H1 (cell line): ENCODE measurements at regions not wholly inside any gene's neighbourhood (a gene's known extent, or its start where the extent isn't known, plus 50 kb on each side); places are given as distances from the start of the nearest gene placed in this dataset.

Source experiments
- CBX8 ChIP-seq: fragments of 300-800, 300-1000 bp; sonication (generic); IDR thresholded peaks from 2 replicates; pipeline ENCODE4 v1.7.1; 2016; ENCODE audit warnings: low read depth, low read length, borderline replicate concordance
- EZH2 ChIP-seq: fragments of 200-600 bp; sonication (generic); IDR thresholded peaks from 2 replicates; pipeline ENCODE4 v1.7.1; 2012; ENCODE audit warnings: low read depth, mild to moderate bottlenecking, moderate library complexity, low read length, inconsistent platforms; ENCODE audit not compliant: severe bottlenecking
- JUN ChIP-seq: IDR thresholded peaks from 2 replicates; pipeline ENCODE4 v1.6.1; 2011; ENCODE audit warnings: low read depth, mild to moderate bottlenecking, improper control_type of control experiment, low read length
- POLR2A ChIP-seq, 2 experiments: IDR thresholded peaks; 1 replicate in 1 of 2; 2 replicates in 1 of 2; pipeline ENCODE4 v1.6.1; 2011; ENCODE audit warnings: low read depth in 2 of 2, low read length in 2 of 2, mild to moderate bottlenecking in 2 of 2; ENCODE audit errors: control extremely low read depth in 1 of 2
- POLR2AphosphoS5 ChIP-seq: IDR thresholded peaks from 2 replicates; pipeline ENCODE4 v1.6.1; 2011; ENCODE audit warnings: low read depth, low read length
- RAD21 ChIP-seq, 2 experiments: IDR thresholded peaks in 1 of 2; conservative IDR thresholded peaks in 1 of 2; 2 replicates each; pipeline ENCODE4 v1.6.1; 2011; ENCODE audit warnings: low read depth in 2 of 2, low read length in 2 of 2, improper control_type of control experiment in 1 of 2, inconsistent platforms in 1 of 2, mild to moderate bottlenecking in 1 of 2, moderate library complexity in 1 of 2
- SIN3A ChIP-seq, 2 experiments: IDR thresholded peaks in 1 of 2; conservative IDR thresholded peaks in 1 of 2; 2 replicates each; pipeline ENCODE4 v1.6.1; 2011 to 2012; ENCODE audit warnings: low read length in 2 of 2, improper control_type of control experiment in 1 of 2, low read depth in 1 of 2, mild to moderate bottlenecking in 1 of 2
- YY1 ChIP-seq: IDR thresholded peaks from 2 replicates; pipeline ENCODE4 v1.6.1; 2011; ENCODE audit warnings: low read depth, mild to moderate bottlenecking, low read length
- ZNF274 ChIP-seq: IDR thresholded peaks from 2 replicates; pipeline ENCODE4 v1.7.0; 2012; ENCODE audit warnings: low read length, borderline replicate concordance; ENCODE audit errors: extremely low read depth
- TF ChIP-seq, protein P1 (sequence below), 3 experiments: IDR thresholded peaks; 1 replicate in 2 of 3; 2 replicates in 1 of 3; pipeline versions ENCODE4 v1.5.1 to v1.6.1; 2011; ENCODE audit warnings: low read length in 3 of 3, mild to moderate bottlenecking in 3 of 3, inconsistent platforms in 2 of 3, low read depth in 1 of 3, moderate library complexity in 1 of 3; ENCODE audit not compliant: insufficient read depth in 1 of 3; ENCODE audit errors: control extremely low read depth in 1 of 3
- TF ChIP-seq, protein P2 (sequence below): fragments of 300-600 bp; sonication (generic); IDR thresholded peaks from 2 replicates; pipeline ENCODE4 v1.7.1; 2012; ENCODE audit warnings: low read length, moderate library complexity, mild to moderate bottlenecking, inconsistent platforms; ENCODE audit not compliant: insufficient replicate concordance
- TF ChIP-seq, protein P3 (sequence below): IDR thresholded peaks from 2 replicates; pipeline ENCODE4 v1.6.1; 2012; ENCODE audit warnings: low read length, inconsistent platforms

DNA sequence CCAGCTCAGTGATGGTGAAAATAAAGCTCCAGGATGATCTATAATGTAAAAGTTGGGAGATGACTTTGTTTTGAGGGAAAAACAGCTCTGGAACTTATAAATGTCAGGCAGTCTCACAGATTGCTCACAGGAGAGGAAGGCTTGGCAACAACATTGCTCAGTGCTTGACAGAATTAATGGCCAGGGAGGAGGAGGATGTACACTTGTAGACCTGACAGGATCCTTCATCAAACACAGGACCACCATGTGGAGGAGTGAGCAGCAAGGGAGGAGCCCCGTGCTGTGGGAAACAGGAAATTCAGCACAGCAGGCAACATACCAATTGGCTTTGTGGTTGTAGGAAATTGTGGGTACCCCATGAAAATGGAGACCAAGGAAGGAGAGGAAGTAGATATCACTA is 291.8 kb upstream of the CAMK1G start:
- TF ChIP-seq YY1 = no peak
- TF ChIP-seq JUN = no peak
- TF ChIP-seq POLR2AphosphoS5 = no peak
- TF ChIP-seq, protein P1, sequence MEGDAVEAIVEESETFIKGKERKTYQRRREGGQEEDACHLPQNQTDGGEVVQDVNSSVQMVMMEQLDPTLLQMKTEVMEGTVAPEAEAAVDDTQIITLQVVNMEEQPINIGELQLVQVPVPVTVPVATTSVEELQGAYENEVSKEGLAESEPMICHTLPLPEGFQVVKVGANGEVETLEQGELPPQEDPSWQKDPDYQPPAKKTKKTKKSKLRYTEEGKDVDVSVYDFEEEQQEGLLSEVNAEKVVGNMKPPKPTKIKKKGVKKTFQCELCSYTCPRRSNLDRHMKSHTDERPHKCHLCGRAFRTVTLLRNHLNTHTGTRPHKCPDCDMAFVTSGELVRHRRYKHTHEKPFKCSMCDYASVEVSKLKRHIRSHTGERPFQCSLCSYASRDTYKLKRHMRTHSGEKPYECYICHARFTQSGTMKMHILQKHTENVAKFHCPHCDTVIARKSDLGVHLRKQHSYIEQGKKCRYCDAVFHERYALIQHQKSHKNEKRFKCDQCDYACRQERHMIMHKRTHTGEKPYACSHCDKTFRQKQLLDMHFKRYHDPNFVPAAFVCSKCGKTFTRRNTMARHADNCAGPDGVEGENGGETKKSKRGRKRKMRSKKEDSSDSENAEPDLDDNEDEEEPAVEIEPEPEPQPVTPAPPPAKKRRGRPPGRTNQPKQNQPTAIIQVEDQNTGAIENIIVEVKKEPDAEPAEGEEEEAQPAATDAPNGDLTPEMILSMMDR (IDR thresholded peaks at IDR 0.05; ENCODE audit: control extremely low read depth in 1 of 3, insufficient read depth in 1 of 3, low read depth in 1 of 3, low read length in 3 of 3) = no peak
- TF ChIP-seq, protein P2, sequence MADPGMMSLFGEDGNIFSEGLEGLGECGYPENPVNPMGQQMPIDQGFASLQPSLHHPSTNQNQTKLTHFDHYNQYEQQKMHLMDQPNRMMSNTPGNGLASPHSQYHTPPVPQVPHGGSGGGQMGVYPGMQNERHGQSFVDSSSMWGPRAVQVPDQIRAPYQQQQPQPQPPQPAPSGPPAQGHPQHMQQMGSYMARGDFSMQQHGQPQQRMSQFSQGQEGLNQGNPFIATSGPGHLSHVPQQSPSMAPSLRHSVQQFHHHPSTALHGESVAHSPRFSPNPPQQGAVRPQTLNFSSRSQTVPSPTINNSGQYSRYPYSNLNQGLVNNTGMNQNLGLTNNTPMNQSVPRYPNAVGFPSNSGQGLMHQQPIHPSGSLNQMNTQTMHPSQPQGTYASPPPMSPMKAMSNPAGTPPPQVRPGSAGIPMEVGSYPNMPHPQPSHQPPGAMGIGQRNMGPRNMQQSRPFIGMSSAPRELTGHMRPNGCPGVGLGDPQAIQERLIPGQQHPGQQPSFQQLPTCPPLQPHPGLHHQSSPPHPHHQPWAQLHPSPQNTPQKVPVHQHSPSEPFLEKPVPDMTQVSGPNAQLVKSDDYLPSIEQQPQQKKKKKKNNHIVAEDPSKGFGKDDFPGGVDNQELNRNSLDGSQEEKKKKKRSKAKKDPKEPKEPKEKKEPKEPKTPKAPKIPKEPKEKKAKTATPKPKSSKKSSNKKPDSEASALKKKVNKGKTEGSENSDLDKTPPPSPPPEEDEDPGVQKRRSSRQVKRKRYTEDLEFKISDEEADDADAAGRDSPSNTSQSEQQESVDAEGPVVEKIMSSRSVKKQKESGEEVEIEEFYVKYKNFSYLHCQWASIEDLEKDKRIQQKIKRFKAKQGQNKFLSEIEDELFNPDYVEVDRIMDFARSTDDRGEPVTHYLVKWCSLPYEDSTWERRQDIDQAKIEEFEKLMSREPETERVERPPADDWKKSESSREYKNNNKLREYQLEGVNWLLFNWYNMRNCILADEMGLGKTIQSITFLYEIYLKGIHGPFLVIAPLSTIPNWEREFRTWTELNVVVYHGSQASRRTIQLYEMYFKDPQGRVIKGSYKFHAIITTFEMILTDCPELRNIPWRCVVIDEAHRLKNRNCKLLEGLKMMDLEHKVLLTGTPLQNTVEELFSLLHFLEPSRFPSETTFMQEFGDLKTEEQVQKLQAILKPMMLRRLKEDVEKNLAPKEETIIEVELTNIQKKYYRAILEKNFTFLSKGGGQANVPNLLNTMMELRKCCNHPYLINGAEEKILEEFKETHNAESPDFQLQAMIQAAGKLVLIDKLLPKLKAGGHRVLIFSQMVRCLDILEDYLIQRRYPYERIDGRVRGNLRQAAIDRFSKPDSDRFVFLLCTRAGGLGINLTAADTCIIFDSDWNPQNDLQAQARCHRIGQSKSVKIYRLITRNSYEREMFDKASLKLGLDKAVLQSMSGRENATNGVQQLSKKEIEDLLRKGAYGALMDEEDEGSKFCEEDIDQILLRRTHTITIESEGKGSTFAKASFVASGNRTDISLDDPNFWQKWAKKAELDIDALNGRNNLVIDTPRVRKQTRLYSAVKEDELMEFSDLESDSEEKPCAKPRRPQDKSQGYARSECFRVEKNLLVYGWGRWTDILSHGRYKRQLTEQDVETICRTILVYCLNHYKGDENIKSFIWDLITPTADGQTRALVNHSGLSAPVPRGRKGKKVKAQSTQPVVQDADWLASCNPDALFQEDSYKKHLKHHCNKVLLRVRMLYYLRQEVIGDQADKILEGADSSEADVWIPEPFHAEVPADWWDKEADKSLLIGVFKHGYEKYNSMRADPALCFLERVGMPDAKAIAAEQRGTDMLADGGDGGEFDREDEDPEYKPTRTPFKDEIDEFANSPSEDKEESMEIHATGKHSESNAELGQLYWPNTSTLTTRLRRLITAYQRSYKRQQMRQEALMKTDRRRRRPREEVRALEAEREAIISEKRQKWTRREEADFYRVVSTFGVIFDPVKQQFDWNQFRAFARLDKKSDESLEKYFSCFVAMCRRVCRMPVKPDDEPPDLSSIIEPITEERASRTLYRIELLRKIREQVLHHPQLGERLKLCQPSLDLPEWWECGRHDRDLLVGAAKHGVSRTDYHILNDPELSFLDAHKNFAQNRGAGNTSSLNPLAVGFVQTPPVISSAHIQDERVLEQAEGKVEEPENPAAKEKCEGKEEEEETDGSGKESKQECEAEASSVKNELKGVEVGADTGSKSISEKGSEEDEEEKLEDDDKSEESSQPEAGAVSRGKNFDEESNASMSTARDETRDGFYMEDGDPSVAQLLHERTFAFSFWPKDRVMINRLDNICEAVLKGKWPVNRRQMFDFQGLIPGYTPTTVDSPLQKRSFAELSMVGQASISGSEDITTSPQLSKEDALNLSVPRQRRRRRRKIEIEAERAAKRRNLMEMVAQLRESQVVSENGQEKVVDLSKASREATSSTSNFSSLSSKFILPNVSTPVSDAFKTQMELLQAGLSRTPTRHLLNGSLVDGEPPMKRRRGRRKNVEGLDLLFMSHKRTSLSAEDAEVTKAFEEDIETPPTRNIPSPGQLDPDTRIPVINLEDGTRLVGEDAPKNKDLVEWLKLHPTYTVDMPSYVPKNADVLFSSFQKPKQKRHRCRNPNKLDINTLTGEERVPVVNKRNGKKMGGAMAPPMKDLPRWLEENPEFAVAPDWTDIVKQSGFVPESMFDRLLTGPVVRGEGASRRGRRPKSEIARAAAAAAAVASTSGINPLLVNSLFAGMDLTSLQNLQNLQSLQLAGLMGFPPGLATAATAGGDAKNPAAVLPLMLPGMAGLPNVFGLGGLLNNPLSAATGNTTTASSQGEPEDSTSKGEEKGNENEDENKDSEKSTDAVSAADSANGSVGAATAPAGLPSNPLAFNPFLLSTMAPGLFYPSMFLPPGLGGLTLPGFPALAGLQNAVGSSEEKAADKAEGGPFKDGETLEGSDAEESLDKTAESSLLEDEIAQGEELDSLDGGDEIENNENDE = no peak
- TF ChIP-seq, protein P3, sequence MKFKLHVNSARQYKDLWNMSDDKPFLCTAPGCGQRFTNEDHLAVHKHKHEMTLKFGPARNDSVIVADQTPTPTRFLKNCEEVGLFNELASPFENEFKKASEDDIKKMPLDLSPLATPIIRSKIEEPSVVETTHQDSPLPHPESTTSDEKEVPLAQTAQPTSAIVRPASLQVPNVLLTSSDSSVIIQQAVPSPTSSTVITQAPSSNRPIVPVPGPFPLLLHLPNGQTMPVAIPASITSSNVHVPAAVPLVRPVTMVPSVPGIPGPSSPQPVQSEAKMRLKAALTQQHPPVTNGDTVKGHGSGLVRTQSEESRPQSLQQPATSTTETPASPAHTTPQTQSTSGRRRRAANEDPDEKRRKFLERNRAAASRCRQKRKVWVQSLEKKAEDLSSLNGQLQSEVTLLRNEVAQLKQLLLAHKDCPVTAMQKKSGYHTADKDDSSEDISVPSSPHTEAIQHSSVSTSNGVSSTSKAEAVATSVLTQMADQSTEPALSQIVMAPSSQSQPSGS = no peak
- no peak for TF ChIP-seq SIN3A (conservative IDR thresholded peaks at IDR 0.05 in 1 of 2, IDR thresholded peaks at IDR 0.05 in 1 of 2; ENCODE audit: low read depth in 1 of 2, low read length in 2 of 2)
- TF ChIP-seq RAD21 (IDR thresholded peaks at IDR 0.05 in 1 of 2, conservative IDR thresholded peaks at IDR 0.05 in 1 of 2; ENCODE audit: low read depth in 2 of 2, low read length in 2 of 2) = no peak
- no peak for TF ChIP-seq ZNF274
- TF ChIP-seq EZH2 = no peak
- TF ChIP-seq CBX8 = no peak
- TF ChIP-seq POLR2A (IDR thresholded peaks at IDR 0.05; ENCODE audit: control extremely low read depth in 1 of 2, low read depth in 2 of 2, low read length in 2 of 2) = no peak
